ENCODE measurements at regions not wholly inside any gene's neighbourhood (a gene's known extent, or its start where the extent isn't known, plus 50 kb on each side); places are given as distances from the start of the nearest gene placed in this dataset.

DNA sequence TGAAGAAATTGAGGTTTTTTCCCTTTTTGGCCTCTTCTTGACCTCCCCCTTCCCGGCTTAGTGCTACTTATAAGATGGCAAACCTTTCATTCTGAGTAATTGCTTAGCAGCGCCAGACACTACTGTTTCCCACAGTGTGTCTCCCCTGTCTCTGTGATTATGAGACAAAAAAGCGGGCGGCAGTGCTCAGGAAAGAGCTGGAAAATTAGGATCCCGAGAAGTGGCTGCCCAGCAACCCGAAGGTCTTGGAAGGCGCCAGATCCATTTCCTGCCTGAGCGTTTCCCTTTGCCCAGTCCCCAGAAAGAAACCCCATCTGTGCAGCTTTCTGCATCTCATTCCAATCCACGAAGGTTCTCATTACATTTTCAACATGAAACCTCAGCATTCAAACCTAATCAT is 191.9 kb upstream of the APCDD1 start:
- ChIA-PET CTCF (no interaction called here), POLR2A (no interaction called here)
- intact Hi-C loops (cut with DNase I, micrococcal nuclease), result no loop called here
- H3K36me3 Mint-ChIP-seq (ENCODE audit: low read depth), result no peaks in the 10 kb centered on the region
- TF ChIP-seq, protein P1, sequence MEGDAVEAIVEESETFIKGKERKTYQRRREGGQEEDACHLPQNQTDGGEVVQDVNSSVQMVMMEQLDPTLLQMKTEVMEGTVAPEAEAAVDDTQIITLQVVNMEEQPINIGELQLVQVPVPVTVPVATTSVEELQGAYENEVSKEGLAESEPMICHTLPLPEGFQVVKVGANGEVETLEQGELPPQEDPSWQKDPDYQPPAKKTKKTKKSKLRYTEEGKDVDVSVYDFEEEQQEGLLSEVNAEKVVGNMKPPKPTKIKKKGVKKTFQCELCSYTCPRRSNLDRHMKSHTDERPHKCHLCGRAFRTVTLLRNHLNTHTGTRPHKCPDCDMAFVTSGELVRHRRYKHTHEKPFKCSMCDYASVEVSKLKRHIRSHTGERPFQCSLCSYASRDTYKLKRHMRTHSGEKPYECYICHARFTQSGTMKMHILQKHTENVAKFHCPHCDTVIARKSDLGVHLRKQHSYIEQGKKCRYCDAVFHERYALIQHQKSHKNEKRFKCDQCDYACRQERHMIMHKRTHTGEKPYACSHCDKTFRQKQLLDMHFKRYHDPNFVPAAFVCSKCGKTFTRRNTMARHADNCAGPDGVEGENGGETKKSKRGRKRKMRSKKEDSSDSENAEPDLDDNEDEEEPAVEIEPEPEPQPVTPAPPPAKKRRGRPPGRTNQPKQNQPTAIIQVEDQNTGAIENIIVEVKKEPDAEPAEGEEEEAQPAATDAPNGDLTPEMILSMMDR (IDR thresholded peaks at IDR 0.05), result no peak
- Histone ChIP-seq H3K4me3 (ENCODE audit: low read length) (no peak overlapping the region), H3K9me3 (ENCODE audit: control insufficient read depth in 1 of 2, insufficient read depth in 1 of 2, low read length in 2 of 2) (peaks cover 0 to 20% of the 10 kb centered on the region in 2 experiments), H3K27me3 (ENCODE audit: control insufficient read depth in 1 of 2, insufficient read depth in 2 of 2, low read length in 2 of 2) (no peaks in the 10 kb centered on the region), H3K27ac (ENCODE audit: low read depth in 1 of 2, low read length in 2 of 2) (no peak overlapping the region), H3K36me3 (ENCODE audit: insufficient read depth, low read length) (no peaks in the 10 kb centered on the region), H3K4me1 (ENCODE audit: insufficient read depth, low read length) (no peaks in the 10 kb centered on the region)
- ATAC-seq (ENCODE audit: poor library complexity) (no peak), DNase-seq (no peak)
- H3K9me3 Mint-ChIP-seq, result no peaks in the 10 kb centered on the region
- no peaks in the 10 kb centered on the region for H3K27me3 Mint-ChIP-seq
- H3K27ac Mint-ChIP-seq, result no peak overlapping the region
- H3K4me3 Mint-ChIP-seq, result no peak overlapping the region
- H3K4me1 Mint-ChIP-seq (ENCODE audit: low read depth), result no peaks in the 10 kb centered on the region

DNA sequence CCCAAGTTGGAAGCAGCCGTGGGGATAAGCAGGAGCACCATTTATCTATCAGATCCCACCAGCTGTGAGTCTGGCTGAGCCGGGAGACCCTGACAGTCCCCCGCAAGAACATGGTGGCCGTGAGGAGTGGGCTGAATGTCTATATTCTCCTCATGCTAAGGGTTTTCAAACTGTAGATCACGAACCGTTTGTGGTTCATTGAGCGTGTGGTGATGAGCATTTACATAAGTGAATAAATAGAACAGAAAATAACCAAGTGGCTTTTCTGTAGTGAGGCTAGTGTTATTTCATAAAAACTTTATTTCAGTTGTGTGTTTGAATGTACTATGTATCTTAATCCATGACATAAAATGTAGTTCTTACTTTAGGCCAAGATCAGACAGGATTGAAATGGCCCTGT is 190.2 kb upstream of the APCDD1 start:
- Histone ChIP-seq H3K27me3 (ENCODE audit: control insufficient read depth in 1 of 2, insufficient read depth in 2 of 2, low read length in 2 of 2) (no peaks in the 10 kb centered on the region), H3K36me3 (ENCODE audit: insufficient read depth, low read length) (no peaks in the 10 kb centered on the region), H3K27ac (ENCODE audit: low read depth in 1 of 2, low read length in 2 of 2) (no peak overlapping the region), H3K9me3 (ENCODE audit: control insufficient read depth in 1 of 2, insufficient read depth in 1 of 2, low read length in 2 of 2) (peaks cover 0 to 26% of the 10 kb centered on the region in 2 experiments), H3K4me1 (ENCODE audit: insufficient read depth, low read length) (no peaks in the 10 kb centered on the region), H3K4me3 (ENCODE audit: low read length) (no peak overlapping the region)
- Mint-ChIP-seq H3K27me3 (no peaks in the 10 kb centered on the region), H3K9me3 (no peaks in the 10 kb centered on the region), H3K27ac (no peak overlapping the region), H3K4me3 (no peak overlapping the region), H3K4me1 (ENCODE audit: low read depth) (no peaks in the 10 kb centered on the region), H3K36me3 (ENCODE audit: low read depth) (no peaks in the 10 kb centered on the region)
- CTCF ChIA-PET, result no interaction called here
- TF ChIP-seq, protein P1 (IDR thresholded peaks at IDR 0.05), result no peak
- DNase-seq, result no peak
- no peak for ATAC-seq (ENCODE audit: poor library complexity)
- intact Hi-C loops (cut with DNase I, micrococcal nuclease), result no loop called here
- POLR2A ChIA-PET, result no interaction called here

- ATAC-seq (ENCODE audit: poor library complexity) (no peak), DNase-seq (no peak)
- H3K27me3 ChIP-seq (ENCODE audit: control insufficient read depth in 1 of 2, insufficient read depth in 2 of 2, low read length in 2 of 2), result no peaks in the 10 kb centered on the region
- no peaks in the 10 kb centered on the region for H3K4me1 Mint-ChIP-seq (ENCODE audit: low read depth)
- intact Hi-C loops (cut with DNase I, micrococcal nuclease), result no loop called here
- H3K4me3 ChIP-seq (ENCODE audit: low read length), result no peak overlapping the region
- ChIA-PET CTCF (no interaction called here), POLR2A (no interaction called here)
- TF ChIP-seq, protein P1 (IDR thresholded peaks at IDR 0.05), result no peak
- H3K27ac ChIP-seq (ENCODE audit: low read depth in 1 of 2, low read length in 2 of 2), result no peak overlapping the region
- no peaks in the 10 kb centered on the region for H3K36me3 Mint-ChIP-seq (ENCODE audit: low read depth)
- H3K4me3 Mint-ChIP-seq, result no peak overlapping the region
- no peak overlapping the region for H3K27ac Mint-ChIP-seq
- H3K36me3 ChIP-seq (ENCODE audit: insufficient read depth, low read length), result no peaks in the 10 kb centered on the region
- H3K4me1 ChIP-seq (ENCODE audit: insufficient read depth, low read length), result no peaks in the 10 kb centered on the region
- peaks cover 0 to 26% of the 10 kb centered on the region in 2 experiments for H3K9me3 ChIP-seq (ENCODE audit: control insufficient read depth in 1 of 2, insufficient read depth in 1 of 2, low read length in 2 of 2)
- H3K9me3 Mint-ChIP-seq, result no peaks in the 10 kb centered on the region
- no peaks in the 10 kb centered on the region for H3K27me3 Mint-ChIP-seq
These were observed 188.7 kb upstream of the APCDD1 start for GRCh38 chr18:10265560-10266333.
